ENCODE measurements at regions not wholly inside any gene's neighbourhood (a gene's known extent, or its start where the extent isn't known, plus 50 kb on each side); places are given as distances from the start of the nearest gene placed in this dataset.

GRCh38 chr5:26498972-26499371, 539.4 kb downstream of the CDH9 start:
- TF ChIP-seq CTCF (IDR thresholded peaks at IDR 0.05; ENCODE audit: low read depth, low read length, poor library complexity, severe bottlenecking) (no peak), EZH2phosphoT487 (IDR thresholded peaks at IDR 0.05; ENCODE audit: borderline replicate concordance, low read length) (no peak)

Measured in DOHH2 (cell line).